ENCODE measurements at regions not wholly inside any gene's neighbourhood (a gene's known extent, or its start where the extent isn't known, plus 50 kb on each side); places are given as distances from the start of the nearest gene placed in this dataset.

- no peak for DNase-seq
These were observed 64.7 kb downstream of the ARRDC4 start for GRCh38 chr15:98025237-98025636.

- DNase-seq: no peak
These were observed 74.2 kb downstream of the ARRDC4 start for GRCh38 chr15:98034731-98035130.

GRCh38 chr15:98035134-98035533, 74.6 kb downstream of the ARRDC4 start:
- DNase-seq: no peak

GRCh38 chr15:98035577-98036010, 75.1 kb downstream of the ARRDC4 start:
- no peak for DNase-seq

GRCh38 chr15:98039596-98039995, 79.1 kb downstream of the ARRDC4 start:
- no peak for DNase-seq

GRCh38 chr15:98040146-98040545, 79.6 kb downstream of the ARRDC4 start:
- DNase-seq: no peak

- DNase-seq: no peak
These were observed 82.9 kb downstream of the ARRDC4 start for GRCh38 chr15:98043160-98044014.

GRCh38 chr15:98051734-98052133, 91.2 kb downstream of the ARRDC4 start:
- no peak for DNase-seq

GRCh38 chr15:98057453-98057852, 97.0 kb downstream of the ARRDC4 start:
- no peak for DNase-seq

- DNase-seq: no peak
These were observed 102.4 kb downstream of the ARRDC4 start for GRCh38 chr15:98062869-98063268.

- DNase-seq: no peak
These were observed 102.8 kb downstream of the ARRDC4 start for GRCh38 chr15:98063315-98063714.

GRCh38 chr15:98063871-98064270, 103.4 kb downstream of the ARRDC4 start:
- no peak for DNase-seq

- DNase-seq: no peak
These were observed 106.8 kb downstream of the ARRDC4 start for GRCh38 chr15:98067339-98067738.

- no peak for DNase-seq
These were observed 108.8 kb downstream of the ARRDC4 start for GRCh38 chr15:98069256-98069655.

- no peak for DNase-seq
These were observed 109.6 kb downstream of the ARRDC4 start for GRCh38 chr15:98070137-98070536.

- DNase-seq: no peak
These were observed 111.3 kb downstream of the ARRDC4 start for GRCh38 chr15:98071786-98072185.

GRCh38 chr15:98075441-98075840, 114.9 kb downstream of the ARRDC4 start:
- no peak for DNase-seq

GRCh38 chr15:98076021-98076816, 115.7 kb downstream of the ARRDC4 start:
- no peak for DNase-seq

GRCh38 chr15:98077186-98077585, 116.7 kb downstream of the ARRDC4 start:
- no peak for DNase-seq

- DNase-seq: no peak
These were observed 120.3 kb downstream of the ARRDC4 start for GRCh38 chr15:98080791-98081190.

GRCh38 chr15:98083203-98083910, 122.9 kb downstream of the ARRDC4 start:
- no peak for DNase-seq

- DNase-seq: peak; percentile 11
These were observed 124.6 kb downstream of the ARRDC4 start for GRCh38 chr15:98085003-98085639.
